HUES64 (cell line): ENCODE measurements at regions not wholly inside any gene's neighbourhood (a gene's known extent, or its start where the extent isn't known, plus 50 kb on each side); places are given as distances from the start of the nearest gene placed in this dataset.
"Not testable (repeated sequence)": the region's sequence is repeated elsewhere in the genome, so short reads cannot be mapped to it uniquely, and the experiment has no call there.

Experiments used
- H3K27ac ChIP-seq: 2 replicates; pipeline ENCODE4 v1.7.0; 2013; ENCODE audit warnings: low read depth, low read length, inconsistent platforms
- H3K27me3 ChIP-seq: 2 replicates; pipeline ENCODE4 v1.6.1; 2013; ENCODE audit warnings: mild to moderate bottlenecking, low read length; ENCODE audit not compliant: insufficient read depth
- H3K36me3 ChIP-seq: 2 replicates; pipeline ENCODE4 v1.6.1; 2013; ENCODE audit warnings: mild to moderate bottlenecking, low read length; ENCODE audit not compliant: insufficient read depth
- H3K4me1 ChIP-seq: 2 replicates; pipeline ENCODE4 v1.6.1; 2013; ENCODE audit warnings: mild to moderate bottlenecking, low read length, moderate library complexity; ENCODE audit not compliant: insufficient read depth
- H3K4me3 ChIP-seq: 2 replicates; pipeline ENCODE4 v1.5.1; 2013; ENCODE audit warnings: mild to moderate bottlenecking, low read length, moderate library complexity
- H3K9ac ChIP-seq: 2 replicates; pipeline ENCODE4 v1.6.1; 2013; ENCODE audit warnings: mild to moderate bottlenecking, low read depth, low read length
- H3K9me3 ChIP-seq: 2 replicates; pipeline ENCODE4 v1.6.1; 2013; ENCODE audit warnings: low read depth, low read length; ENCODE audit not compliant: insufficient read depth
- WGBS: fragments of 150-250, 120-280 bp; methylation state at CpG from one replicate; pipeline ENCODE4 v1.1.7; 2013; ENCODE audit warnings: missing lambda C conversion rate; 5-methylcytosine and 5-hydroxymethylcytosine counted together

GRCh38 chr1:209198961-209199750 is 384.4 kb upstream of the CAMK1G start:
- peak overlapping the region; percentile 12; the same call in 1 of the 2 replicates for H3K4me3 ChIP-seq
- 22% methylated on average over 11 of the region's 12 CpGs for WGBS
- peak overlapping the region; percentile 40; the same call in 1 of the 2 replicates for H3K9ac ChIP-seq
- peaks cover 37% of the 10 kb centered on the region for H3K4me1 ChIP-seq
- peaks cover 5% of the 10 kb centered on the region; the same call in 1 of the 2 replicates for H3K36me3 ChIP-seq
- H3K27ac ChIP-seq: peak overlapping the region; percentile 88
- H3K9me3 ChIP-seq: peaks cover 23% of the 10 kb centered on the region
- no peaks in the 10 kb centered on the region for H3K27me3 ChIP-seq

GRCh38 chr1:209199822-209200221 is 383.7 kb upstream of the CAMK1G start:
- no peak overlapping the region for H3K4me3 ChIP-seq
- peaks cover 37% of the 10 kb centered on the region for H3K4me1 ChIP-seq
- peaks cover 5% of the 10 kb centered on the region; the same call in 1 of the 2 replicates for H3K36me3 ChIP-seq
- H3K27ac ChIP-seq: peak overlapping the region; percentile 88
- H3K9ac ChIP-seq: peak overlapping the region; percentile 40; the same call in 1 of the 2 replicates
- peaks cover 22% of the 10 kb centered on the region for H3K9me3 ChIP-seq
- H3K27me3 ChIP-seq: no peaks in the 10 kb centered on the region
- 5% methylated on average over 4 of the region's 4 CpGs for WGBS

- H3K9me3 ChIP-seq, H3K4me3 ChIP-seq, H3K36me3 ChIP-seq, H3K9ac ChIP-seq, H3K27me3 ChIP-seq, H3K27ac ChIP-seq: not testable (repeated sequence)
- 94% methylated on average over 10 of the region's 11 CpGs for WGBS
- H3K4me1 ChIP-seq: peaks cover 39% of the 10 kb centered on the region
Measured at GRCh38 chr1:209202321-209202720, 381.2 kb upstream of the CAMK1G start.

GRCh38 chr1:209202830-209203532 is 380.5 kb upstream of the CAMK1G start:
- Histone ChIP-seq H3K9ac (no peak overlapping the region), H3K9me3 (no peaks in the 10 kb centered on the region), H3K4me3 (no peak overlapping the region), H3K36me3 (no peaks in the 10 kb centered on the region), H3K27me3 (peaks cover 2% of the 10 kb centered on the region), H3K4me1 (peaks cover 39% of the 10 kb centered on the region), H3K27ac (no peak overlapping the region)
- WGBS: 10% methylated on average over 4 of the region's 4 CpGs

GRCh38 chr1:209203533-209203895 is 380.0 kb upstream of the CAMK1G start:
- no peak overlapping the region for H3K9ac ChIP-seq
- H3K27ac ChIP-seq: no peak overlapping the region
- H3K36me3 ChIP-seq: no peaks in the 10 kb centered on the region
- peaks cover 37% of the 10 kb centered on the region for H3K4me1 ChIP-seq
- no peaks in the 10 kb centered on the region for H3K9me3 ChIP-seq
- H3K4me3 ChIP-seq: no peak overlapping the region
- 94% methylated on average over 7 of the region's 7 CpGs for WGBS
- peaks cover 7% of the 10 kb centered on the region for H3K27me3 ChIP-seq

- Histone ChIP-seq H3K27ac (no peak overlapping the region), H3K9ac (no peak overlapping the region), H3K36me3 (no peaks in the 10 kb centered on the region), H3K27me3 (peaks cover 15% of the 10 kb centered on the region), H3K4me3 (no peak overlapping the region), H3K9me3 (no peaks in the 10 kb centered on the region), H3K4me1 (peaks cover 22% of the 10 kb centered on the region)
- WGBS: 93% methylated on average over 4 of the region's 4 CpGs
Measured at GRCh38 chr1:209205039-209205438, 378.5 kb upstream of the CAMK1G start.

- WGBS: 74% methylated on average over 11 of the region's 11 CpGs
- Histone ChIP-seq H3K36me3 (no peaks in the 10 kb centered on the region), H3K9ac (peak overlapping the region; percentile 41; the same call in 1 of the 2 replicates), H3K4me1 (peaks cover 13% of the 10 kb centered on the region), H3K27me3 (peaks cover 15% of the 10 kb centered on the region), H3K9me3 (no peaks in the 10 kb centered on the region), H3K27ac (no peak overlapping the region), H3K4me3 (peak overlapping the region; percentile 60; the same call in 1 of the 2 replicates)
Measured at GRCh38 chr1:209207126-209207700, 376.3 kb upstream of the CAMK1G start.

GRCh38 chr1:209207701-209208286 is 375.7 kb upstream of the CAMK1G start:
- H3K4me3 ChIP-seq: peak overlapping the region; percentile 60
- no peaks in the 10 kb centered on the region for H3K36me3 ChIP-seq
- no peaks in the 10 kb centered on the region for H3K9me3 ChIP-seq
- WGBS: 5% methylated on average over 31 of the region's 31 CpGs
- H3K27ac ChIP-seq: no peak overlapping the region
- peak overlapping the region; percentile 41; the same call in 1 of the 2 replicates for H3K9ac ChIP-seq
- peaks cover 13% of the 10 kb centered on the region for H3K4me1 ChIP-seq
- H3K27me3 ChIP-seq: peaks cover 15% of the 10 kb centered on the region

- Histone ChIP-seq H3K36me3 (no peaks in the 10 kb centered on the region), H3K4me3 (no peak overlapping the region), H3K9me3 (no peaks in the 10 kb centered on the region), H3K4me1 (peaks cover 7% of the 10 kb centered on the region), H3K27me3 (peaks cover 15% of the 10 kb centered on the region), H3K27ac (no peak overlapping the region), H3K9ac (no peak overlapping the region)
- WGBS: 95% methylated on average over 1 of the region's 1 CpG
Measured at GRCh38 chr1:209208648-209209047, 374.9 kb upstream of the CAMK1G start.

- Histone ChIP-seq H3K4me3 (no peak overlapping the region), H3K9me3 (no peaks in the 10 kb centered on the region), H3K4me1 (no peaks in the 10 kb centered on the region), H3K36me3 (no peaks in the 10 kb centered on the region), H3K27me3 (peaks cover 3% of the 10 kb centered on the region; the same call in 1 of the 2 replicates), H3K9ac (no peak overlapping the region), H3K27ac (no peak overlapping the region)
- 94% methylated on average over 3 of the region's 3 CpGs for WGBS
Measured at GRCh38 chr1:209213989-209214388, 369.5 kb upstream of the CAMK1G start.

- no peak overlapping the region for H3K9ac ChIP-seq
- H3K9me3 ChIP-seq: no peaks in the 10 kb centered on the region
- no peaks in the 10 kb centered on the region for H3K27me3 ChIP-seq
- H3K4me3 ChIP-seq: no peak overlapping the region
- no peak overlapping the region for H3K27ac ChIP-seq
- no peaks in the 10 kb centered on the region for H3K36me3 ChIP-seq
- no peaks in the 10 kb centered on the region for H3K4me1 ChIP-seq
Measured at GRCh38 chr1:209215826-209216225, 367.7 kb upstream of the CAMK1G start.
